MCF 10A (cell line): ENCODE measurements at regions not wholly inside any gene's neighbourhood (a gene's known extent, or its start where the extent isn't known, plus 50 kb on each side); places are given as distances from the start of the nearest gene placed in this dataset.

Experiments
- BruUV-seq: library from RNA; stranded (reverse); fragments of 400-500 nt; replicated peaks from 2 replicates; lab custom pipeline; 2021; lab: Mats Ljungman, UMichigan
- CTCF ChIA-PET: fragments of 300-600 bp; sonication (Branson Sonifier 250); formaldehyde crosslinking; extraction: SDS; loops from one replicate; lab custom pipeline; 2021; ENCODE audit warnings: antibody characterized with exemption, inconsistent platforms; lab: Yijun Ruan, JAX
- POLR2A ChIA-PET: fragments of 300-600, 350-650 bp; sonication (Branson Sonifier 250); formaldehyde crosslinking; extraction: SDS; loops from one replicate; lab custom pipeline; 2020; ENCODE audit warnings: antibody characterized with exemption, inconsistent platforms; lab: Yijun Ruan, JAX
- DNase-seq: peaks from one replicate; pipeline ENCODE4 v3.0.0-alpha.2; 2018; ENCODE audit not compliant: unreplicated experiment
- H3K27ac Mint-ChIP-seq: one replicate; pipeline ENCODE4 v1.8.0; 2022; ENCODE audit warnings: mild to moderate bottlenecking, low read depth, mixed read lengths; ENCODE audit not compliant: unreplicated experiment
- H3K27me3 Mint-ChIP-seq: one replicate; pipeline ENCODE4 v1.8.0; 2022; ENCODE audit warnings: mixed read lengths; ENCODE audit not compliant: insufficient read depth, unreplicated experiment
- H3K36me3 Mint-ChIP-seq: one replicate; pipeline ENCODE4 v1.8.0; 2022; ENCODE audit warnings: mild to moderate bottlenecking, moderate library complexity, mixed read lengths; ENCODE audit not compliant: insufficient read depth, unreplicated experiment
- H3K4me1 Mint-ChIP-seq: one replicate; pipeline ENCODE4 v1.8.0; 2022; ENCODE audit warnings: mixed read lengths; ENCODE audit not compliant: insufficient read depth, unreplicated experiment
- H3K4me3 Mint-ChIP-seq: one replicate; pipeline ENCODE4 v1.8.0; 2022; ENCODE audit warnings: mild to moderate bottlenecking, moderate library complexity, mixed read lengths; ENCODE audit not compliant: unreplicated experiment
- H3K9me3 Mint-ChIP-seq: one replicate; pipeline ENCODE4 v1.8.0; 2022; ENCODE audit warnings: mixed read lengths; ENCODE audit not compliant: unreplicated experiment
- CTCF ChIP-seq: fragments of 200-600 bp; IDR thresholded peaks from one replicate; pipeline ENCODE4 v1.8.0; 2022; ENCODE audit warnings: antibody characterized with exemption, mild to moderate bottlenecking; ENCODE audit not compliant: unreplicated experiment
- intact Hi-C: fragments of 100-400 bp; cut with micrococcal nuclease; formaldehyde crosslinking; loops from 2 replicates; pipeline ENCODE4 v1.14.1; 2022

- H3K36me3 Mint-ChIP-seq, result no peaks in the 10 kb centered on the region
- H3K4me3 Mint-ChIP-seq, result no peak overlapping the region
- no peaks in the 10 kb centered on the region for H3K4me1 Mint-ChIP-seq
- CTCF ChIA-PET, result no interaction called here
- H3K27ac Mint-ChIP-seq, result no peak overlapping the region
- TF ChIP-seq CTCF, result no peak
- intact Hi-C loops, result no loop called here
- POLR2A ChIA-PET, result interaction anchor here (0.6 to 0.7 kb wide), 3 partner anchors 92 to 803 kb away, joined by 3 to 7 read pairs (median 4); no protein-coding TSS in a partner anchor
- DNase-seq, result no peak
- no TSS peak for BruUV-seq
- H3K9me3 Mint-ChIP-seq, result peaks cover 5% of the 10 kb centered on the region
- no peaks in the 10 kb centered on the region for H3K27me3 Mint-ChIP-seq
Observed at GRCh38 chr13:65744836-65745235, 1485.3 kb downstream of the PCDH9 start.

GRCh38 chr13:65733110-65733509 is 1497.0 kb downstream of the PCDH9 start:
- Mint-ChIP-seq H3K4me1 (no peaks in the 10 kb centered on the region), H3K27ac (no peak overlapping the region), H3K4me3 (no peak overlapping the region), H3K27me3 (no peaks in the 10 kb centered on the region), H3K36me3 (no peaks in the 10 kb centered on the region), H3K9me3 (peaks cover 27% of the 10 kb centered on the region)
- ChIA-PET CTCF (no interaction called here), POLR2A (interaction anchor here (0.5 kb wide), 1 partner anchor 81 kb away, joined by 3 read pairs; no protein-coding TSS in a partner anchor)
- no TSS peak for BruUV-seq
- TF ChIP-seq CTCF, result no peak
- intact Hi-C loops, result no loop called here
- no peak for DNase-seq

GRCh38 chr13:65727070-65727469 is 1503.1 kb downstream of the PCDH9 start:
- Mint-ChIP-seq H3K27ac (no peak overlapping the region), H3K27me3 (no peaks in the 10 kb centered on the region), H3K36me3 (no peaks in the 10 kb centered on the region), H3K4me1 (no peaks in the 10 kb centered on the region), H3K9me3 (no peaks in the 10 kb centered on the region), H3K4me3 (no peak overlapping the region)
- intact Hi-C loops, result no loop called here
- CTCF ChIA-PET, result no interaction called here
- POLR2A ChIA-PET, result no interaction called here
- DNase-seq, result no peak
- TF ChIP-seq CTCF, result no peak
- no TSS peak for BruUV-seq

- DNase-seq, result no peak
- Mint-ChIP-seq H3K4me1 (no peaks in the 10 kb centered on the region), H3K4me3 (no peak overlapping the region), H3K9me3 (no peaks in the 10 kb centered on the region), H3K27ac (no peak overlapping the region), H3K36me3 (no peaks in the 10 kb centered on the region), H3K27me3 (no peaks in the 10 kb centered on the region)
- BruUV-seq, result no TSS peak
- ChIA-PET CTCF (no interaction called here), POLR2A (no interaction called here)
- TF ChIP-seq CTCF, result no peak
- intact Hi-C loops, result no loop called here
Observed at GRCh38 chr13:65725006-65725405, 1505.1 kb downstream of the PCDH9 start.
